Fibroblast of lung (primary cell): ENCODE measurements at regions not wholly inside any gene's neighbourhood (a gene's known extent, or its start where the extent isn't known, plus 50 kb on each side); places are given as distances from the start of the nearest gene placed in this dataset.

Experiments
- DNase-seq, 2 donors: peaks; one replicate each; pipeline versions ENCODE4 v3.0.0 to v3.0.0-alpha.2; 2010; ENCODE audit warnings: low read depth in 2 of 2
- H2AFZ ChIP-seq: 2 replicates; pipeline ENCODE4 v1.5.1; 2012; ENCODE audit warnings: low read length, control low read depth, inconsistent platforms
- H3K27ac ChIP-seq: 2 replicates; pipeline ENCODE4 v1.5.1; 2011; ENCODE audit warnings: low read length, control low read depth; ENCODE audit not compliant: insufficient read depth
- H3K27me3 ChIP-seq: 2 replicates; pipeline ENCODE4 v1.5.1; 2011; ENCODE audit warnings: mild to moderate bottlenecking, low read length; ENCODE audit not compliant: control insufficient read depth, insufficient read depth
- H3K36me3 ChIP-seq: 2 replicates; pipeline ENCODE4 v1.5.1; 2011; ENCODE audit warnings: low read length; ENCODE audit not compliant: control insufficient read depth, insufficient read depth
- H3K4me1 ChIP-seq: 2 replicates; pipeline ENCODE4 v1.5.1; 2011; ENCODE audit warnings: low read length; ENCODE audit not compliant: control insufficient read depth, insufficient read depth; ENCODE audit errors: extremely low read depth
- H3K4me2 ChIP-seq: 2 replicates; pipeline ENCODE4 v1.5.1; 2011; ENCODE audit warnings: low read length, control low read depth; ENCODE audit not compliant: insufficient read depth; ENCODE audit errors: extremely low read depth
- H3K4me3 ChIP-seq, 4 experiments: fragments of 200-600 bp in 1 of 4; sonication (generic) in 1 of 4; replicated peaks in 1 of 4; 2 replicates each; pipeline ENCODE4 v1.5.1; 2011 to 2016; ENCODE audit warnings: low read length in 4 of 4, low read depth in 3 of 4, mild to moderate bottlenecking in 3 of 4, control low read depth in 2 of 4, inconsistent platforms in 1 of 4, mixed read lengths in 1 of 4; ENCODE audit not compliant: insufficient read depth in 1 of 4; ENCODE audit errors: control extremely low read depth in 1 of 4
- H3K79me2 ChIP-seq: 2 replicates; pipeline ENCODE4 v1.5.1; 2012; ENCODE audit warnings: mild to moderate bottlenecking, low read length, inconsistent platforms; ENCODE audit not compliant: control insufficient read depth, insufficient read depth
- H3K9ac ChIP-seq: 2 replicates; pipeline ENCODE4 v1.5.1; 2011; ENCODE audit warnings: mild to moderate bottlenecking, low read length, control low read depth; ENCODE audit not compliant: insufficient read depth
- H3K9me3 ChIP-seq: 2 replicates; pipeline ENCODE4 v1.5.1; 2012; ENCODE audit warnings: low read depth, low read length; ENCODE audit not compliant: control insufficient read depth, insufficient read depth
- H4K20me1 ChIP-seq: 2 replicates; pipeline ENCODE4 v1.5.1; 2011; ENCODE audit warnings: low read length; ENCODE audit not compliant: control insufficient read depth, insufficient read depth; ENCODE audit errors: extremely low read depth
- EZH2 ChIP-seq: IDR thresholded peaks from 2 replicates; pipeline ENCODE4 v1.5.1; 2012; ENCODE audit warnings: low read length, control low read depth, mild to moderate bottlenecking; ENCODE audit errors: missing control alignments
- TF ChIP-seq, protein P1 (sequence below), 2 donors: IDR thresholded peaks in 1 of 2; conservative IDR thresholded peaks in 1 of 2; 1 replicate in 1 of 2; 2 replicates in 1 of 2; pipeline ENCODE4 v1.5.1; 2011 to 2012; ENCODE audit warnings: low read length in 2 of 2, control low read depth in 1 of 2, inconsistent platforms in 1 of 2, low read depth in 1 of 2, mild to moderate bottlenecking in 1 of 2

- Histone ChIP-seq H4K20me1 (no peaks in the 10 kb centered on the region), H3K36me3 (no peaks in the 10 kb centered on the region), H3K9ac (no peak overlapping the region), H3K9me3 (no peaks in the 10 kb centered on the region), H3K4me1 (no peaks in the 10 kb centered on the region), H2AFZ (no peak overlapping the region), H3K79me2 (no peaks in the 10 kb centered on the region), H3K4me2 (no peak overlapping the region), H3K27ac (no peak overlapping the region), H3K4me3 (no peak overlapping the region), H3K27me3 (no peaks in the 10 kb centered on the region)
- DNase-seq: no peak
- no peak for TF ChIP-seq EZH2
- TF ChIP-seq, protein P1, sequence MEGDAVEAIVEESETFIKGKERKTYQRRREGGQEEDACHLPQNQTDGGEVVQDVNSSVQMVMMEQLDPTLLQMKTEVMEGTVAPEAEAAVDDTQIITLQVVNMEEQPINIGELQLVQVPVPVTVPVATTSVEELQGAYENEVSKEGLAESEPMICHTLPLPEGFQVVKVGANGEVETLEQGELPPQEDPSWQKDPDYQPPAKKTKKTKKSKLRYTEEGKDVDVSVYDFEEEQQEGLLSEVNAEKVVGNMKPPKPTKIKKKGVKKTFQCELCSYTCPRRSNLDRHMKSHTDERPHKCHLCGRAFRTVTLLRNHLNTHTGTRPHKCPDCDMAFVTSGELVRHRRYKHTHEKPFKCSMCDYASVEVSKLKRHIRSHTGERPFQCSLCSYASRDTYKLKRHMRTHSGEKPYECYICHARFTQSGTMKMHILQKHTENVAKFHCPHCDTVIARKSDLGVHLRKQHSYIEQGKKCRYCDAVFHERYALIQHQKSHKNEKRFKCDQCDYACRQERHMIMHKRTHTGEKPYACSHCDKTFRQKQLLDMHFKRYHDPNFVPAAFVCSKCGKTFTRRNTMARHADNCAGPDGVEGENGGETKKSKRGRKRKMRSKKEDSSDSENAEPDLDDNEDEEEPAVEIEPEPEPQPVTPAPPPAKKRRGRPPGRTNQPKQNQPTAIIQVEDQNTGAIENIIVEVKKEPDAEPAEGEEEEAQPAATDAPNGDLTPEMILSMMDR (conservative IDR thresholded peaks at IDR 0.05 in 1 of 2, IDR thresholded peaks at IDR 0.05 in 1 of 2; ENCODE audit: low read depth in 1 of 2, low read length in 2 of 2): no peak
These were observed 124.0 kb upstream of the MAFB start for GRCh38 chr20:40813029-40813431.

GRCh38 chr20:40813708-40814630 lies 124.9 kb upstream of the MAFB start:
- H3K9ac ChIP-seq: no peak overlapping the region
- TF ChIP-seq, protein P1 (conservative IDR thresholded peaks at IDR 0.05 in 1 of 2, IDR thresholded peaks at IDR 0.05 in 1 of 2; ENCODE audit: low read depth in 1 of 2, low read length in 2 of 2): no peak
- no peak for TF ChIP-seq EZH2
- H4K20me1 ChIP-seq: no peaks in the 10 kb centered on the region
- H3K4me2 ChIP-seq: no peak overlapping the region
- no peaks in the 10 kb centered on the region for H3K36me3 ChIP-seq
- H3K4me3 ChIP-seq: no peak overlapping the region
- no peaks in the 10 kb centered on the region for H3K4me1 ChIP-seq
- H3K27me3 ChIP-seq: no peaks in the 10 kb centered on the region
- no peaks in the 10 kb centered on the region for H3K9me3 ChIP-seq
- H3K79me2 ChIP-seq: no peaks in the 10 kb centered on the region
- H2AFZ ChIP-seq: no peak overlapping the region
- DNase-seq: no peak
- H3K27ac ChIP-seq: no peak overlapping the region

- no peaks in the 10 kb centered on the region for H3K36me3 ChIP-seq
These were observed 125.6 kb upstream of the MAFB start for GRCh38 chr20:40814631-40814960.

More at GRCh38 chr20:40814631-40814960, 125.6 kb upstream of the MAFB start:
- TF ChIP-seq EZH2: no peak
- Histone ChIP-seq H3K27ac (no peak overlapping the region), H3K27me3 (no peaks in the 10 kb centered on the region), H3K4me3 (no peak overlapping the region), H3K9me3 (no peaks in the 10 kb centered on the region), H2AFZ (no peak overlapping the region), H3K79me2 (no peaks in the 10 kb centered on the region), H3K9ac (no peak overlapping the region), H3K4me2 (no peak overlapping the region), H4K20me1 (no peaks in the 10 kb centered on the region), H3K4me1 (no peaks in the 10 kb centered on the region)
- no peak for DNase-seq
